Amniotic epithelial cell (primary cell): ENCODE measurements at regions not wholly inside any gene's neighbourhood (a gene's known extent, or its start where the extent isn't known, plus 50 kb on each side); places are given as distances from the start of the nearest gene placed in this dataset.

Experiments
- DNase-seq: peaks from one replicate; pipeline ENCODE4 v3.0.0-alpha.2; 2010; ENCODE audit warnings: low read depth

GRCh38 chr1:240672132-240672811 lies 60.3 kb upstream of the GREM2 start:
- DNase-seq, result no peak

- no peak for DNase-seq
These were observed 55.4 kb upstream of the GREM2 start for GRCh38 chr1:240667351-240667750.

GRCh38 chr1:240666568-240667198 lies 54.7 kb upstream of the GREM2 start:
- DNase-seq, result no peak

- DNase-seq, result peak; percentile 5
These were observed 51.4 kb upstream of the GREM2 start for GRCh38 chr1:240663169-240663879.
